ENCODE measurements at regions not wholly inside any gene's neighbourhood (a gene's known extent, or its start where the extent isn't known, plus 50 kb on each side); places are given as distances from the start of the nearest gene placed in this dataset.

- no peak for TF ChIP-seq CTCF (IDR thresholded peaks at IDR 0.05)
- TF ChIP-seq POLR2A (IDR thresholded peaks at IDR 0.05) = no peak
These were observed 122.1 kb upstream of the RGS1 start for GRCh38 chr1:192453360-192453992.
